Posterior cingulate gyrus (tissue), 11 donors: ENCODE measurements at regions not wholly inside any gene's neighbourhood (a gene's known extent, or its start where the extent isn't known, plus 50 kb on each side); places are given as distances from the start of the nearest gene placed in this dataset.

Experiments
- DNase-seq, 10 donors: peaks; one replicate each; pipeline versions ENCODE4 v3.0.0 to v3.0.0-alpha.2; 2020 to 2021; ENCODE audit warnings: mixed read lengths in 3 of 10
- intact Hi-C: fragments of 100-400 bp; cut with DNase I; formaldehyde crosslinking; loops from one replicate; pipeline ENCODE4 v1.15.1; 2023

DNA sequence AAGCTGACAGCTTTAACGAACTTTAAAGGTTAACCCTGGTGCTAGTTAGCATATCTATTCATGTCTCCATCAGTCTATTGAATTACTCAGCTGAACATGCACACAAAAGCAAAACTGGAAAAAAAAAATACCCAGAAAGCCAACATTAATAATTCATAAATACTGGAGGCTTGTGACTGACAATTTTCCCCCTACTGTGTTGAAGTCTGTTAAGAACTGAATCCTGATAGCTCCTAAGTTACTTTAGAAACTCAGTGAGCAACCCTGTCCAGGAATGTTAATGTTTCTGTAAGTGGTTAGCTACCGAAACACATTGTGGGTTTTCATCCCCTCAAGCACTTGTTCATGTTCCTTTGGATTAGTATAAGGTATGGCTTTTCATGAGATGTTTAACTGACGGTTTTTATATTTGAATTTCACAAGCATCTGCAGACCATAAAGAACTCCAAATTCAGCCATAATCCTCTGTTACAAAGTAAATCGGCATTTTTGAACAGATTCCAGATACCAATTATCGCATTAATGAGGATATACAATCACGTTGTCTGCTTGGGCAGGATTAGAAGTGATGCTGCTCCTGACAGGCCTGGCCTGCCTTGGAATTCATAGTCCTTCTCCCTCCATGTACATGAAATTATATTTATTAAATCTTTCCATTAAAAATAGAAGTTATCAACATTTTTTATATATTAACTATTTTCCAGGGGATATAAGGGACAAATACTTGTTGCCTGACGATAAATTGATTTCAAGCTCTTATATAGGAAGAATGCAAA is 331.2 kb downstream of the TLE4 start:
- DNase-seq = no peak
- intact Hi-C loops = no loop called here

DNA sequence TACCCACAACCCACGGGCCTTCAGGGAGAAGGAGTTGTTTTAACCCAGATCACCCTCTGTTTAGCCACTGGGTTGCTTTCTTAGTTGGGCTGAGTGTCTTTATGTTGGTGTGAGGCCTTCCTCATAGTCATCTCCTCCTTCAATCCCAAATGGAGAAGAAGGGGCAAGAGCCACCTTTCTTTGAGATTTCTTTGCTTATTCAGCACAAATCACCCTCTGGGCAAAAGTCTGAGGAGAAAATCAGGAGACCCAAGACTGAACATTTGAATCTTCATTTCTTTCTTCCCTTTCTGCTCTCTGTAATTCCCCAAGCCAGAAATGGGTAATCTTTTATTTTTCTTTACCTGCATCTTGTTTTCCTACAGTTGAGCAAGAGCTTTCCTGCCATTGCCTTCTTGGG is 329.0 kb downstream of the TLE4 start:
- intact Hi-C loops = no loop called here
- DNase-seq = no peak

DNA sequence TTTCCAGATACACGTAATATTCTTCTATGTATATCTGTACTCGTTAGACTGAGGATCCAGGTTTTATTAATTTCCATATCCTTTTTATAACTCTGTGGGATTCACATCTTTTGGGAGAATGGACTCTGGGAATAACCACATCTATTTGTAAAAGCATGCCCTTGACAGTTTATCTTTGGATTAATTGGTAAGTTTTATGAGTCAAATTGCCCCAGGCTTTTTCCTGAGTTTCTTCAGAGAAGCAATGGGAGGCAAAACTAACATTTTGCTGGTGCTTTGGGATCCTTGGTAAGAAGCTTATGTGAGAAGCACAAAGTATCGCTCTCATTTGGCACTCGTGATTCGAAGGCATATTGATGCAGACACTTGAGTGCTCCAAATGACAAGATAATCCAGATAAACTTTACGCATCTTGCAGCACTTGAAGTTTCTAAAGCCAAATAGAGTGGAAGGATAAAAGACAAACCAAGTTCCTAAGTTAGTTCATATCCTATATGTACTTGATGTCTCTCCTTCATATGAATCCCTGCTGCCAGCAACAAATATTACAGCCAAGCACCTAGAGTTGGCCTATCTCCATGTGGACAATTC is 324.7 kb downstream of the TLE4 start:
- no peak for DNase-seq
- intact Hi-C loops = no loop called here

GRCh38 chr9:79895232-79895631 is 323.5 kb downstream of the TLE4 start:
- DNase-seq = no peak

DNA sequence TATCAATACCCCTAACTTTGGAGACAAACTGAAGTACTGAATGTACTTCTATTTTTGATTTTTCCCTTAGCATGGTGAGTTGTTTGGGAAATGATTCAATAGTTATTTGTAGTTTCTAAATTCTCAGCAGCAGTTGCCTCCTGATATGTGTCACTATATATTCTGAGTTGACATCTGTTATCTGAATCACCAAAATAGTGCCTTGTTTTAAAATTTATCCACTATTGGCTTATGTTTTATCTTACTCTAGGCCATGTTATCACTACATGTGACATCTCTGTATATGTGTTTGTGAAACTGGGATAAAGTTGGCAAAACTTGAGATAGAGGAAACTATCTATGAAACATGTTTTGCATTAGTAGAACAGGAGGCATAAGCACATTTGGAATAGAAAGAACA is 317.6 kb downstream of the TLE4 start:
- no peak for DNase-seq
- intact Hi-C loops = no loop called here

More at GRCh38 chr9:79895232-79895631, 323.5 kb downstream of the TLE4 start:
- intact Hi-C loops = no loop called here

DNA sequence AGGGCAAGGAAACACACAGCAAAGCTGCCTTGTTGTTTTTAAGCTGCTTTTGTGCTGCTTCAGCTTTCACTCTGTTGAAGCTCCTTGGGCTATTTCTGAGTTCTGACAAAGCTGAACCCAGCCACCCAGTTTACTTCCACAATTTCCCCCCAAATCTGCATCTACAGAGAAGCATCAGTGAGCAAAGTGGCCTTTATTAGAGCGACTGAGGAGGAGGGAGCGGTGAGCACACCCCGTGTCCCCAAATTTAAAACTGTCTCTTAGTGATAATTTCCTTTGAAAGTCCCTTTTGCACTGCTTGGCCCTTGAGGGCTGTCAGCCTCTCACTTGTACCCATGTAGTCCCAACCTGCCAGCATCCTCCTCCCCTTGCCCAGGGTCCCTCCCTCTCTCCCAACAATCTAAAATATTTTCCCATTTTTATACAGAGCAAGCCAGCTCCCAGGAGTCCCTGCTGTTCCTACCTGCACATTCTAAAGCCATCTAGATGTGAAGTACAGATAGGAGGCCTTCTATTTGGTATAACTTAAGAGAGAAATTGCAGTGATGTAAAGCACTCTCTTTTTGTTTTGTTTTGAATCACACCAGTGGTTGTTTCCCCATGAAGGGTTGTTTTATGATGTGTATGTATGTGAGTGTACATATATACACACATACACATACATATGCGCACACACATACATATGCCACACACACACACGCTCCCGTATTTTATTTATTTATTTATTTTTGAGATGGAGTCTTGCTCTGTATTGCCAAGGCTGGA is 313.5 kb downstream of the TLE4 start:
- DNase-seq = no peak

DNA sequence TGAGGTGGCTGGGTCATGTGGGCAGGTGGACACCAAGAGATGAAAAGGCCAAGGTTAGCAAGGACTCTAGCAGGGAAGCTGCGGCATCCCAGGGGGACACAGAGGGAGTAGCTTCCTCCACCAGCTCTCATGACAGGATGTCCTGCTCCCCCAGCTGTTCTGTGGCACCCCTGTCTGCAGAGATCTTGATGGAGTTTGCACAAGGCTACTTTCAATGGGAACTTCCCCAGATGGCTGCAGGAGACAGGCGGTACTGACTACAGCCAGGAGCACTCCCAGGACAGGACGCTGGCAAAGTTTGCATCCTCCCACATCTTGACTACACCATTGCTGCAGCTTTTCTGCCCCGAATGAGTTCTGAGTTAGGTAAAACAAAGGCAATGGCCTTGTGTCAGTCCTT is 312.8 kb downstream of the TLE4 start:
- intact Hi-C loops = no loop called here

More for the DNA sequence above, 313.5 kb downstream of the TLE4 start:
- intact Hi-C loops = no loop called here

GRCh38 chr9:79883073-79883645 is 311.4 kb downstream of the TLE4 start:
- intact Hi-C loops = no loop called here

More for the DNA sequence above, 312.8 kb downstream of the TLE4 start:
- no peak for DNase-seq

DNA sequence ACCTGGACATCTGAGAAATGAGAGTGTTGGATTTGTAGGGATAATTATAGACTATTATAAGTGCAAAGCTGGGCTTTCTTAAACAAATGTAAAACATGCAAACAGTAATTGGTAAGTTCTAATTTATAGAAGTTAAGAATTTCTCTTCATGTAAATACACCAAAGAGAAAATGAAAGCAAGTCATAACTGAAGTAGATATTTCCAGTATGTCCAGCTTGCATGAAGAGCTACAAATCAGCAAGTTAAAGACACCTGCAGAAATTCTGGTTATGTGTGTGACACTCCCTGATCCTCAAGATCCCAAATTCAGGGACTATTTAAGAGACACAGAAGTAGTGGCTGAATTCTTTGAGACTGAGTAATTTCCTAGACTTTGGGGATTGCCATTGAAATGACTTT is 308.9 kb downstream of the TLE4 start:
- no peak for DNase-seq
- intact Hi-C loops = no loop called here

More at GRCh38 chr9:79883073-79883645, 311.4 kb downstream of the TLE4 start:
- peak in 1 of 10 donors; percentile 75 for DNase-seq

DNA sequence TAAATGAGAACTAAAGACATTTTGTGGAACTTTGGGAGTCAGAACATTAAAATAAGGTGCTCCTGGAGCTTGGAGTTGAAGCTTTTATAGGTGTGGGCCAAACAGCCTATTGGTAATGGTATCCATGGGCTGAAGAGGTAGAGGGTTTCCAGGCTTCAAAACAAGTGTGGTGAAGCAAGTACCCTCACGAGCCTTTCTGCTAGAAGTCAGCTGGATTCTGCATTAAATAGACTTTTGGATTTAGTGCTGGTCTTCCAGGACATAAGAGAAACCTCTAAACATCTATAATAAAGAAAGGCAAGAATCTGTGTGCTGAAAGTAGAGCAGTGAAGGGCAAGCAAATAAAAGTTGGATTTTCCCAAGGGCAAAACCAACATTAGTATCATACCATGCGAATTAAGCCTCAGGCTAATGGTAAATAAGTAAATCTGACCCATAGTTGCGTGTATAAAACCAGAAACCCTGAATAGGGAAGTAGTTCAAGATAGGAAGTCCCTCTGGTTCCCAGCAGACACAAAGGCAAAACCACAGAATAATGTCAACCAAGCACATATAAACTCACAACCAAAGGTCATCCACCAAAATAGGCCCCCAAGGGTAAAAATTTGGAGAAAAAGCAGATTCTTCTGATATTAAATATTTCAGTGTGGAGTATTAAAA is 306.3 kb downstream of the TLE4 start:
- DNase-seq = no peak
- intact Hi-C loops = no loop called here

GRCh38 chr9:79868567-79869189 is 296.9 kb downstream of the TLE4 start:
- intact Hi-C loops = no loop called here
- DNase-seq = no peak

DNA sequence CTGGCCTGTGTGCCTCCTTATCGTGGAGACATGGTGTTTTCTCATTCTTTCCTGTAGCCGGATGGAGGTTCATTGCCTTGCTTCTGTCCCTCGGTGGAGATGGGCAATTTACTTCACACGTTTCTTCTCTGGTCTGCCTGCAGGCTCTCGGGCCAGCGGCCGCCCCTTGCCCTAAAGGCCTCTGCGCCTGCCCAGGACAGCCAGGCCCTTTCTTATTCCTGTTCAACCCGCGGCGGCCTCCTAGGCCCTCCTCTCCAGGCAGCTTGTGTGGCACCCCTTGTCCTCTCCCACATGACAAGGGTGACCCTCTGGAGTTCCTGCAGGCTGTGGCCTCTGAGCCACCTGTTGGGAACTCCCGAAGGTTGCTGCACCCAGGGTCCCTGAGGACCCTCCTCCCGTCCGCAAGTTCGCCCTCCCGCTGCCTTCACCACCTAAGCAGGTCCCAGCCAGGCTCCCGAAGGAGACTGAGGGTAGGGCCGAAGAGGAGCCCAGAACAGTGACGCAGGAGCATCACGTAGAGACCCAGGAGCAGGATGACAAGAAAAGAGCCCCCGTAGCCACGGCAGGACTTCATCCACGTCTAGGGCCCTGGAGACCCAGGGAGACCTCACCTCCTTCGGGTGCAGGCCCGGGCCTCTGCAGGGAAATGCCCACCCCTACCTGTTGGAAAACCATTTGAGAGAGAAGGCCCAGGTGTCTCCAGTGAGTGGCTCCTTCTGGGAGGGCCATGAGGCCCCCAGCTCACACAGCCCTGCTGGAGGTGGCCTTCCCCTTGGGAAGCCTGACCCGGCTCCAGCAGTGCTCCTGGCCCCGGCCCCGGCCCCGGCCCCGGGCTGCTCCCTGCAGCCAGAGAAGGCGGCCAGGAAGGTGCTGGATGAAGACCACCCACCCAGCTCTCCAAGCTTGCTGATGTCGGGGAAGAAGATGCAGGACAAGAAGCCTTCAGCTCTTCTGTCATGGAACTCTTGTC is 291.4 kb downstream of the TLE4 start:
- DNase-seq = peak in 1 of 10 donors; percentile 77
- intact Hi-C loops = no loop called here

DNA sequence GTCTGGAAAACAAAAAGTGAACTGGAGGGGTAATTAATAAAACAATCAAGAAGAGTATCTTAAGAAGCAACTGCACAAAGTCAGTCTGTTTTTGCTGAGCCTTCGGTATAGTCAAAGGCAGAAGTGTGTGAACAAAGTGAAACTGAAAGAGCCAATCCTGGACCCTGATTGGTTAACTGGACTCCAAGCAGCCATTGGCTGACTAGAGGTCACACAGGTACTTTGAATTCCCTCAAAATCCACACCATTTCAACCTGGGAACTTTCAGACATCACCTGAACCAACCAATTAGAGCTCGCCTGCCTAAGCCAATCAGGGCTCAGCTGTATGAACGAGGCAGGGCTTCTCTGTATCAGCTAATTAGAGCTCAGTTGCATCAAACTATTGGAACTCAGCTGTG is 286.7 kb downstream of the TLE4 start:
- intact Hi-C loops = no loop called here
- DNase-seq = no peak

DNA sequence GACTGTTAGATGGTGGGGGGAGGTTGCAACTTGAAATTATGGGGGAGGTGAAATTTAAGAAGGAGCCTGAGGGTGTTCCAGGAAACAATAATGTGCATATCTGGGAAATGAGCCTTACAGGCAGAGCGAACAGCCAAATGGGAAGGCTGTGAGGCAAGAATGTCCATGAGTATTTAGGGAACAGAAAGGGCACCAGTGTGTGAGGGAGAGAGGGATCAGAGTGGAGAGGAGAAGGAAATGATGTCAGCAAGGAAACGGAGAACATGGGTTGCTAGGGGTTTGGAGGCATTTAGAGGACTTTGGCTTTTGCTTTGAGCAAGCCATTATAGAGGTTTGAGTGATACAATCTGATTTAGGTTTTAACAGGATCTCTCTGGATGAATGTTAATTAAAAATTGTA is 285.4 kb downstream of the TLE4 start:
- no peak for DNase-seq
- intact Hi-C loops = no loop called here

GRCh38 chr9:79847074-79847473 is 275.3 kb downstream of the TLE4 start:
- intact Hi-C loops = no loop called here
- no peak for DNase-seq

GRCh38 chr9:79829566-79830302 is 258.0 kb downstream of the TLE4 start:
- intact Hi-C loops = no loop called here
- DNase-seq = peak in 5 of 10 donors; percentile 23 to 88 (median 79)

- intact Hi-C loops = no loop called here
- no peak for DNase-seq
These were observed 252.5 kb downstream of the TLE4 start for GRCh38 chr9:79824265-79824664.

DNA sequence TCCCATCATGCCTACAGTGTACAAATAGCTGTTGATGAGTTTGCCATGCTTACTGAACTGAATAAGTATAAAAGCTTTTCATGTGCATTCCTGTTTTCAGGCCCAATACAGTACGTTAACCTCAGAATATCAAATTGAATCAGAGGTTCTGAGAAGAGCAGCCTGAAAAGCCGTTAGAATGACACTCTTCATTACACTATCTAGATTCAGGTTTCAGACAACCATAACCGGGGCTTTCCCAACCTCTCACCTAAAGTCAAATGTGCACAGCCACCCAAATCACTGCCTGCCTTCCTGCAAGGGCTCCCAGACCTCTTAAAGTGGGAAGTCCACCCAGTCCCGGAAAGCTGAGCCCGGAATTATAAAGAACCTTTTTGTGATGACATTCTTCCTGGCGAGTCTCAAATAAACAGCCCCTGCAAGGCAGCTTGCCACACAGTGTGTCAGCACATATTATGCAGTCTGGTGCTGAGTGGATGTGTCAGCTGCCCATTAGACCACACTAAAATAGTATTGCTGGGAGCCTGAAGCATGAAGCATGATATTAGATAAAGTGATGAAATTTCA is 245.8 kb downstream of the TLE4 start:
- intact Hi-C loops = no loop called here
- no peak for DNase-seq
